NCI-H1436 (cell line): ENCODE measurements at regions not wholly inside any gene's neighbourhood (a gene's known extent, or its start where the extent isn't known, plus 50 kb on each side); places are given as distances from the start of the nearest gene placed in this dataset.
A peak's percentile ranks its signal among the peaks of the same experiment; 100 is the strongest.

Experiments
- DNase-seq: peaks from one replicate; lab custom pipeline; 2025; lab: John Stamatoyannopoulos, UW

DNA sequence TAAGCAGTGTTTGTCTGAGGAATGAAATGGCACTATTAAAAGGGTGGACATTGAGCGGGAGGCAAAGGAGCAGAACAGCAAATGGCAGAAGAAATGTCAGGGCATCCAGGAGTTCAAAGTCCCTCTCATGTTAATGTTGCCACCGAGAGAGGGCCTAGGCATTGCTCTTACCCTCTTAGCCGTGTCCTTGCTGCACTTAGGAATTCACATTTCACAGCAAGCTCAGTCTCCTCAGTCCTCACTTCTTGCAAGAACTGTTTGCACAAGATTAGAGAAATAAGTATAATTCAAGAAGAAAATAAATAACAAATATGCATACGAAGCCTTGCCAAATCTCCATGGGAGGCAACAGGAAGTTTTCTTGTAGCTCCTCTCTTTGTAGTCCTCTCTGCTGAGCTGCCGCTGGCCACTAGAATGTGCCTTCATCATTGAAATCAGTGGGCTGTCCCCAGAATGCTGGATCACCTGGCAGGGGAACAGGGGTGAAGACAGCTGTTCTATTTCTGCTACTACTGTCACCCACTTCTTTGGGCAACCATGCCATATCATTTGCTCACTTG is 205.8 kb downstream of the ZNF326 start:
- no peak for DNase-seq

GRCh38 chr1:90198616-90199332 is 203.9 kb downstream of the ZNF326 start:
- DNase-seq: peak; percentile 22

DNA sequence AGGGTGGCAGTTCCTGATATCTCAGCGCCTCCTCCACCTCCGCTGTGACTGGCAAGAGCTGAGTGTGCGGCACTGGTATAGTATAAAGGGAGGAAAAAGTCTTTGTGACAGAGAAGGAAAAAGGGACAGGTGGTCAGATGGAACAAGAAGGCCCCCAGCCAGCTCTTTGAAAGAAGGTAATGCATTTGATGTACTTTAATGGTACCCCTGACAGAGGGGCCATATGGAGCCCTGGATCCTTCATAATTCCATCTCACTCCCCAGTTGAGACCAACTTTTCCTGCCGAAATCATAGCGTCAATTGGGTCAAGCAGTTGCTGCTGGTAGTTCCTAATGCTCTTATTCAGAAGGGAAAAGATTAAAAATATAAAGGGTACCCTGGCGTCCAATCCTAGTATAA is 198.2 kb downstream of the ZNF326 start:
- DNase-seq: no peak

DNA sequence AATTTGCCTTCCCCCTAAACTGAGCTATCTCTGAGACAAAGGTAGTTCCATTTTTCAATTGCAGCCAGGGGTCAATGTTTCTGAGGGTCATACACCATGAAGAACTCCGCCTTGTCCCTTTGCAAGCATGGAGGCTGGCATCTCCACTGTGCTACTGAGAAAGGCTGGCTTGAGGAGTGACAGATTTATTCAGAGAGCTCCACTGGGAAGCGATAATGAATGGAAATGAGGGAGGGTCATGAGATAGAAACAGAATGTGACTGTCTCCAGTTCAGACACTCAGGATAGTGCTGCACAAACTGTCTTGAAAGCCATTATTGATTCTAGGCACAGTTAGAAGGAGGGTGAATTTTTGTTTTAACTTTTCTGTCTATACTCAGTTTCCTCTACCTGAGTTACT is 197.5 kb downstream of the ZNF326 start:
- no peak for DNase-seq

- DNase-seq: no peak
Measured at GRCh38 chr1:90190523-90190922, 195.6 kb downstream of the ZNF326 start.

GRCh38 chr1:90189889-90190288 is 195.0 kb downstream of the ZNF326 start:
- DNase-seq: no peak

GRCh38 chr1:90187323-90187585 is 192.3 kb downstream of the ZNF326 start:
- DNase-seq: no peak

DNA sequence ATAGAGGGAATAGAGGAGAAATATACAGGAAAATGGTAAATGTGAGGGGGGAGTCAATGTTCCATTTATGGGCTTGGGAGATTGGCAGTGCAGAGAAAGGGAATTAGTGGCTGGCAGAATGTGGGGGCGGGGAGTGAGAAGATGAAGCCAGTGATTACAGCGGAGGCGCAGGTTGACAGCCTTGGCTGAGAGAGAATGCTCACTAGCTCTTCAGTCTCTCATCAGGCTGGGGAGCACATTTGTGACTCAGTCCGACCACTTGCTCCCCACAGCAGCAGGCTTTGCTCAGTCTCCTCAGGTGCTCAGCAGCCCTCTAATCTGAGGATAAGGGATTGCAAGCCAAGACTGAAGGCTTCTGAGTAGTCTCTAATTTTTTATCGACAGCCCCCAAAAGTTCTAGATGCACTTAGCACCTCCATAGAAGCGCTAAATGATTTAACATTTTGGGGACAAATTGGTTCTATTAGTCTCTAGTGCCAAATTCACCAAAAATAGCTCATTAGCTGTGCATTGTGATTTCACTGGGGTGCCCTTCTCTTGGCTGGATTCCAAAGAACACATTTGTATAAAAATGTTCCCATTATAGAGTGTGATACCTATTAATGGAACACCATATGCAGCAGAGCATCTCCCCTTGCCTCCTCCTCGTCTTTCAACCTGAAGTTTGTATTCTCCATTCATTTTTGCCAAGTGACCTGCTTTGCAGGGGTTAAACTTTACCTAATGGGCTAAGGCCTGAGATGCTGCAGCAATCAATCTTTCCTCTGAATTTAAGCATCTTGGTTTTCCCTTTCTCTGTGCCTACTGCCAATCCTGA is 191.8 kb downstream of the ZNF326 start:
- no peak for DNase-seq

DNA sequence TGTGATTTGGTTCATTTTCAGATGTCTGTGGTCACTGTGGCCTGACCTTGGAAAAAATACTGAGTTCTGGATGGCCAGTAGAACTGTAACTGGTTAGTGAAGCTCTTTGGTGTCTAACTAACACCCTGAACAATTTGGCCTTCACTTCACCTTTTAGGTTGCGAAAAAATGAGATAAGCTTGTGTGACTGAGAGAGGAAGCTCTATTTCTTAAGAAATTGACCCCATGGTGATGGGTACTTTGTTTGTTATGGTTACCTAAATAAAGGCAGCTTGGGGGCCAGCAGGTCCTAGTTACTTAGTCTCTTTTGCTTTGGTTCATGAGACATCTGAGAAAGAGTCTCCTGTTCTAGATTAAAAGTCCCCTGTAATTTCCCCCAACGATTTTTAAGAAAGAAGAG is 181.6 kb downstream of the ZNF326 start:
- DNase-seq: no peak

GRCh38 chr1:90175490-90176167 is 180.7 kb downstream of the ZNF326 start:
- no peak for DNase-seq

DNA sequence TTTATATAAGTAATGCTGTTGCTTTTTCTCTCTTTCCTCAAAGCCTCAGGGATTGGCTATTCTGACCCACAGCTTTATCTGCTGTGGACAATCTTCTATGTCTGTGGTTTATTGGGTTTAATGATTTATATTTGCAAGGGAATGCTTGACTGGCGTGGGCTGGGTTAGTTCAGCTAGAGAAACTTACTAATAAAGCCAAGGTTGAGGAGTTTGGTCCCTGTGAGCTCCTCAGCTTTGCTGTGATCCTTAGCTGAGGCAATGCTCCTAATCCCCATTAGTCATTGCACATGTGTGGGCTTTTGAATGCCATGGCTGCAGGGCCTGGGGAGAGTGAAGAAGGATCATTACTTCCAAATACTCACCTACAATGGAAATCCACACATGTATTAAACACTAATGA is 179.3 kb downstream of the ZNF326 start:
- no peak for DNase-seq

- no peak for DNase-seq
Measured at GRCh38 chr1:90162216-90162615, 167.3 kb downstream of the ZNF326 start.

- no peak for DNase-seq
Measured at GRCh38 chr1:90161625-90162024, 166.7 kb downstream of the ZNF326 start.

DNA sequence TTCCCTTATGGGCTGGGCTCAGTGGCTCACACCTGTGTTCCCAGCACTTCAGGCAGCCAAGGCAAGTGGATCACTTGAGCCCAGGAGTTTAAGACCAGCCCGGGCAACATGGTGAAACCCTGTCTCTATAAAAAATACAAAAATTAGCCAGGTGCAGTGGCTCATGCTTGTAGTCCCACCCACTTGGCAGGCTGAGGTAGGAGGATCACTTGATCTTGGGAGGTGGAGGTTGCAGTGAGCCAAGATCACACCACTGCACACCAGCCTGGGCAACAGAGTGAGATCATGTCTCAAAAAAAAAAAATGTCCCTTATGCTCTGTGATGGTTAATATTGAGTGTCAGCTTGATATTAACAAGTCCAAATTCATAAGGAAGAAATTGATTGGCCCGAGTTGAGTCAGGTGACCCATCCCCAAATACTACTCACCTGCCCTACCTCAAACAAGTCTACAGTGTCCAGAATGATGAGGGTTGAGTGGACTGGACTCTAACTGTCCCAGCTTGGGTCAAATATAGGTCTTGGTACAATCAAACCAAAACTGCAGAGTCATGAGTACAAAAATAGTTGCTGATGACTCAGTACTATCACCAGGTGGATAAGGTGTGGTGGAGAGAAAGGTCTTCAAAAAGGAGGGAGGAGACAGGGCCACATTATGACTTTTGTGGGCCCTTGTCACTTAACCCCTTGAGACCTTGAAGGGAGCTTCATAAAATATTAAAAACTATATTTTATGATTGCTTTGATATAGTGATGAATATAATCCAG is 161.0 kb downstream of the ZNF326 start:
- no peak for DNase-seq

DNA sequence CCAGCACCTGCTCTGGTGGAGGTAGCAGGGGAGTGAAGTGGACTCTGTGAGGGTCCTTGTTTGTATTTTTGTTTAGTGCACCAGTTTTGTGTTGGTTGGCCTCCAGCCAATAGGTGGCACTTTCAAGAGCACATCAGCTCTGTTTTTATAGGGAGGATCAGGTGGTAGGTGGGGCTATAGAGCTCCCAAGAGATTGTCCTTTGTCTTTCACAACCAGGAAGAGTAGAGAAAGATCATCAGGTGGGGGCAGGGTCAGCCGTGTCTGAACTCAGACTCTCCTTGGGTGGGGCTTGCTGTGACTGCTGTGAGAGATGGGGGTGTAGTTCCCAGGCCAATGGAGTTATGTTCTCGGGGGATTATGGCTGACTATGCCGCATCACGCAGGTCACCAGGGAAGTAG is 159.8 kb downstream of the ZNF326 start:
- peak; percentile 2 for DNase-seq

- no peak for DNase-seq
Measured at GRCh38 chr1:90149101-90149500, 154.2 kb downstream of the ZNF326 start.

GRCh38 chr1:90147093-90147492 is 152.2 kb downstream of the ZNF326 start:
- no peak for DNase-seq

GRCh38 chr1:90144820-90145219 is 149.9 kb downstream of the ZNF326 start:
- no peak for DNase-seq

- DNase-seq: no peak
Measured at GRCh38 chr1:90143591-90143990, 148.7 kb downstream of the ZNF326 start.

GRCh38 chr1:90142697-90143096 is 147.8 kb downstream of the ZNF326 start:
- no peak for DNase-seq

DNA sequence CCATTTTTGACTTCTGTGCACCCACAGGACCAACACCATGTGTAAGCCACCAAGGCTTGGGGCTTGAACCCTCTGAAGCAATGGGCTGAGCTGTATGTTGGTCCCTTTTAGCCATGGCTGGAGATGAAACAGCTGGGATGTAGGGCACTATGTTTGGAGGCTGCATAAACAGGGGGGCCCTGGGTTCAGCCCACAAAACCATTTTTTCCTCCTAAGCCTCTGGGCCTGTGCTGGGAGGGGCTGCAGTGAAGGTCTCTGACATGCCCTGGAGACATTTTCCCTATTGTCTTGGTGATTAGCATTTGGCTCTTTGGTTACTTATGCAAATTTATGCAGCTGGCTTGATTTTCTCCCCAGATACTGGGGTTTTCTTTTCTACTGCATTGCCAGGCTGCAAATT is 144.9 kb downstream of the ZNF326 start:
- no peak for DNase-seq

GRCh38 chr1:90135286-90135685 is 140.4 kb downstream of the ZNF326 start:
- DNase-seq: no peak
